Lung (tissue), 11 donors: ENCODE measurements at regions not wholly inside any gene's neighbourhood (a gene's known extent, or its start where the extent isn't known, plus 50 kb on each side); places are given as distances from the start of the nearest gene placed in this dataset.

ENCODE experiments used
- ATAC-seq: fragments of 200-7000 bp; cut with Tn5 transposase; one replicate; pipeline ENCODE4 v1.9.1; 2020; ENCODE audit warnings: moderate number of reproducible peaks; ENCODE audit not compliant: insufficient read depth, low FRiP score
- DNase-seq, 3 donors: peaks; one replicate each; pipeline ENCODE4 v3.0.0-alpha.2; 2013 to 2017
- H3K27ac ChIP-seq, 2 donors: one replicate each; pipeline ENCODE4 v1.5.1; 2013; ENCODE audit warnings: mild to moderate bottlenecking in 2 of 2, moderate library complexity in 2 of 2, control low read depth in 1 of 2, inconsistent platforms in 1 of 2, low read depth in 1 of 2, low read length in 1 of 2
- H3K27me3 ChIP-seq, 3 donors: one replicate each; pipeline ENCODE4 v1.5.1; 2013; ENCODE audit warnings: low read length in 2 of 3; ENCODE audit not compliant: control insufficient read depth in 3 of 3, insufficient read depth in 3 of 3
- H3K36me3 ChIP-seq, 4 donors: one replicate each; pipeline ENCODE4 v1.5.1; 2013; ENCODE audit warnings: low read length in 4 of 4, mild to moderate bottlenecking in 1 of 4, moderate library complexity in 1 of 4; ENCODE audit not compliant: control insufficient read depth in 4 of 4, insufficient read depth in 4 of 4
- H3K4me1 ChIP-seq, 5 donors: one replicate each; pipeline ENCODE4 v1.5.1; 2013; ENCODE audit warnings: low read length in 5 of 5, mild to moderate bottlenecking in 2 of 5, moderate library complexity in 1 of 5; ENCODE audit not compliant: control insufficient read depth in 5 of 5, insufficient read depth in 5 of 5
- H3K4me3 ChIP-seq: one replicate; pipeline ENCODE4 v1.5.1; 2013; ENCODE audit warnings: mild to moderate bottlenecking, control low read depth, moderate library complexity
- H3K9ac ChIP-seq, 2 donors: one replicate each; pipeline ENCODE4 v1.5.1; 2013; ENCODE audit warnings: low read length in 2 of 2, control low read depth in 1 of 2; ENCODE audit not compliant: insufficient read depth in 1 of 2
- H3K9me3 ChIP-seq, 4 donors: one replicate each; pipeline ENCODE4 v1.5.1; 2013; ENCODE audit warnings: low read length in 3 of 4, mild to moderate bottlenecking in 1 of 4, moderate library complexity in 1 of 4; ENCODE audit not compliant: control insufficient read depth in 4 of 4, insufficient read depth in 3 of 4
- CTCF ChIP-seq: IDR thresholded peaks from 2 replicates; pipeline ENCODE4 v1.5.1; 2012; ENCODE audit warnings: mild to moderate bottlenecking; ENCODE audit errors: control extremely low read depth, extremely low read depth
- WGBS, 2 donors: extraction: QIAGEN DNeasy Blood & Tissue Kit; methylation state at CpG; one replicate each; pipeline ENCODE4 v1.1.7; 2013; 5-methylcytosine and 5-hydroxymethylcytosine counted together
- donor health status: control.
- donor health status: control.
- donor health status: Bipolar disorder and iron deficiency.
- donor health status: healthy.
- donor health status: DM: yes; HTN: yes; CAD: no.

GRCh38 chr21:33985117-33986050 is 69.8 kb upstream of the ATP5PO start:
- 77 to 81% methylated on average over 17 of the region's 17 CpGs for WGBS, 2 donors
- H3K27ac ChIP-seq = no peak overlapping the region
- peaks cover 0 to 2% (median 0%) of the 10 kb centered on the region in 5 donors for H3K4me1 ChIP-seq
- DNase-seq (no peak), ATAC-seq (no peak)
- H3K4me3 ChIP-seq = no peak overlapping the region
- no peaks in the 10 kb centered on the region for H3K36me3 ChIP-seq
- H3K27me3 ChIP-seq = no peaks in the 10 kb centered on the region
- H3K9ac ChIP-seq = no peak overlapping the region
- TF ChIP-seq CTCF = no peak
- no peaks in the 10 kb centered on the region for H3K9me3 ChIP-seq

GRCh38 chr21:33984021-33984481 is 68.4 kb upstream of the ATP5PO start:
- DNase-seq = no peak
- WGBS, 2 donors = 91 to 96% methylated on average over 13 of the region's 13 CpGs
- no peak for ATAC-seq

GRCh38 chr21:33981391-33982101 is 65.9 kb upstream of the ATP5PO start:
- ATAC-seq = no peak

More at GRCh38 chr21:33984021-33984481, 68.4 kb upstream of the ATP5PO start:
- no peak for TF ChIP-seq CTCF
- Histone ChIP-seq H3K9ac (no peak overlapping the region), H3K36me3 (no peaks in the 10 kb centered on the region), H3K4me3 (no peak overlapping the region), H3K27ac (no peak overlapping the region), H3K9me3 (no peaks in the 10 kb centered on the region), H3K4me1 (peaks cover 0 to 2% (median 0%) of the 10 kb centered on the region in 5 donors), H3K27me3 (no peaks in the 10 kb centered on the region)

More at GRCh38 chr21:33981391-33982101, 65.9 kb upstream of the ATP5PO start:
- TF ChIP-seq CTCF = no peak
- Histone ChIP-seq H3K27ac (no peak overlapping the region), H3K9ac (no peak overlapping the region), H3K36me3 (no peaks in the 10 kb centered on the region), H3K4me3 (no peak overlapping the region), H3K27me3 (no peaks in the 10 kb centered on the region), H3K4me1 (peaks cover 0 to 2% (median 0%) of the 10 kb centered on the region in 5 donors), H3K9me3 (no peaks in the 10 kb centered on the region)
- WGBS, 2 donors = 77 to 79% methylated on average over 10 of the region's 10 CpGs
- no peak for DNase-seq
